ENCODE measurements at regions not wholly inside any gene's neighbourhood (a gene's known extent, or its start where the extent isn't known, plus 50 kb on each side); places are given as distances from the start of the nearest gene placed in this dataset.

- H3K79me2 ChIP-seq (replicated peaks; ENCODE audit: insufficient read depth), result no peaks in the 10 kb centered on the region
- H3F3A ChIP-seq (replicated peaks; ENCODE audit: low read depth), result no peaks in the 10 kb centered on the region
- ATAC-seq, result peak; percentile 56; the same call in 2 of the 3 replicates
- H3K4me2 ChIP-seq, result no peak overlapping the region
- H3K36me3 Mint-ChIP-seq (ENCODE audit: low read depth), result peaks cover 10% of the 10 kb centered on the region; the same call in 2 of the 3 replicates
- no peak for DNase-seq (ENCODE audit: low spot score)
- no peak for TF ChIP-seq CREB1 (CRISPR knock-in tag; IDR thresholded peaks at IDR 0.05; ENCODE audit: low read depth)
- no peak for TF ChIP-seq JUNB (IDR thresholded peaks at IDR 0.05; ENCODE audit: unreplicated experiment)
- no peak for TF ChIP-seq POLR2AphosphoS5 (IDR thresholded peaks at IDR 0.05; ENCODE audit: low read depth)
- TF ChIP-seq EZH2 (IDR thresholded peaks at IDR 0.05; ENCODE audit: low read depth, unreplicated experiment), result no peak
- no peaks in the 10 kb centered on the region for H3K9me2 ChIP-seq (ENCODE audit: insufficient read depth)
- H3K4me3 ChIP-seq, result no peak overlapping the region
- H3K36me3 ChIP-seq (ENCODE audit: insufficient read depth), result no peaks in the 10 kb centered on the region
- H3K9me3 Mint-ChIP-seq, result peaks cover 9% of the 10 kb centered on the region
- H3K4me1 ChIP-seq (ENCODE audit: insufficient read depth), result peaks cover 2% of the 10 kb centered on the region; the same call in 1 of the 2 replicates
- H3K27ac ChIP-seq (ENCODE audit: low read depth), result no peak overlapping the region
- H4K20me1 ChIP-seq (replicated peaks; ENCODE audit: insufficient read depth), result no peaks in the 10 kb centered on the region
- no peak overlapping the region for H2AFZ ChIP-seq
- H3K27me3 ChIP-seq (ENCODE audit: insufficient read depth), result no peaks in the 10 kb centered on the region
- H3K4me3 Mint-ChIP-seq, result no peak overlapping the region
- no peak overlapping the region for H3K27ac Mint-ChIP-seq
- H3K27me3 Mint-ChIP-seq (ENCODE audit: insufficient read depth, low read depth, poor library complexity), result peaks cover 12% of the 10 kb centered on the region
- H3K4me1 Mint-ChIP-seq, result peaks cover 5% of the 10 kb centered on the region; the same call in 2 of the 3 replicates
These were observed 72.0 kb upstream of the DHRSX start for GRCh38 chrX:2572740-2573139.

GRCh38 chrX:2568125-2568524 is 67.3 kb upstream of the DHRSX start:
- ATAC-seq, result no peak
- Histone ChIP-seq H3K79me2 (replicated peaks; ENCODE audit: insufficient read depth) (no peaks in the 10 kb centered on the region), H3K4me1 (ENCODE audit: insufficient read depth) (peaks cover 7% of the 10 kb centered on the region), H2AFZ (no peak overlapping the region), H3K36me3 (ENCODE audit: insufficient read depth) (no peaks in the 10 kb centered on the region), H3K4me2 (no peak overlapping the region), H3K4me3 (no peak overlapping the region), H3F3A (replicated peaks; ENCODE audit: low read depth) (no peaks in the 10 kb centered on the region), H3K27ac (ENCODE audit: low read depth) (no peak overlapping the region), H3K27me3 (ENCODE audit: insufficient read depth) (no peaks in the 10 kb centered on the region), H3K9me2 (ENCODE audit: insufficient read depth) (no peaks in the 10 kb centered on the region), H4K20me1 (replicated peaks; ENCODE audit: insufficient read depth) (no peaks in the 10 kb centered on the region)
- Mint-ChIP-seq H3K4me1 (peaks cover 2% of the 10 kb centered on the region; the same call in 1 of the 3 replicates), H3K27me3 (ENCODE audit: insufficient read depth, low read depth, poor library complexity) (peaks cover 10% of the 10 kb centered on the region), H3K36me3 (ENCODE audit: low read depth) (peaks cover 10% of the 10 kb centered on the region; the same call in 2 of the 3 replicates), H3K9me3 (peaks cover 9% of the 10 kb centered on the region), H3K27ac (no peak overlapping the region), H3K4me3 (no peak overlapping the region)
- no peak for TF ChIP-seq ZNF331 (CRISPR knock-in tag; IDR thresholded peaks at IDR 0.05; ENCODE audit: low read depth)
- TF ChIP-seq EZH2phosphoT487 (IDR thresholded peaks at IDR 0.05; ENCODE audit: unreplicated experiment), result no peak
- no peak for TF ChIP-seq POLR2AphosphoS5 (IDR thresholded peaks at IDR 0.05; ENCODE audit: low read depth)
- no peak for DNase-seq (ENCODE audit: low spot score)

- H3F3A ChIP-seq (replicated peaks; ENCODE audit: low read depth), result no peaks in the 10 kb centered on the region
- ATAC-seq, result peak; percentile 52
- TF ChIP-seq ZNF331 (CRISPR knock-in tag; IDR thresholded peaks at IDR 0.05; ENCODE audit: low read depth) (no peak), NANOG (IDR thresholded peaks at IDR 0.05; ENCODE audit: borderline replicate concordance) (no peak), JUNB (IDR thresholded peaks at IDR 0.05; ENCODE audit: unreplicated experiment) (no peak), ZNF114 (CRISPR knock-in tag; IDR thresholded peaks at IDR 0.05) (no peak), CTCF (conservative IDR thresholded peaks at IDR 0.05; ENCODE audit: low read depth in 2 of 2) (no peak), CREB1 (CRISPR knock-in tag; IDR thresholded peaks at IDR 0.05; ENCODE audit: low read depth) (no peak), POLR2AphosphoS5 (IDR thresholded peaks at IDR 0.05; ENCODE audit: low read depth) (no peak), EZH2 (IDR thresholded peaks at IDR 0.05; ENCODE audit: low read depth, unreplicated experiment) (no peak), REST (IDR thresholded peaks at IDR 0.05; ENCODE audit: unreplicated experiment) (no peak), ETS1 (IDR thresholded peaks at IDR 0.05) (no peak)
These were observed 65.3 kb upstream of the DHRSX start for GRCh38 chrX:2566055-2566454.

More at GRCh38 chrX:2566055-2566454, 65.3 kb upstream of the DHRSX start:
- H3K27ac Mint-ChIP-seq, result no peak overlapping the region
- Histone ChIP-seq H4K20me1 (replicated peaks; ENCODE audit: insufficient read depth) (no peaks in the 10 kb centered on the region), H3K4me1 (ENCODE audit: insufficient read depth) (peaks cover 7% of the 10 kb centered on the region), H3K27me3 (ENCODE audit: insufficient read depth) (no peaks in the 10 kb centered on the region), H3K4me2 (no peak overlapping the region), H2AFZ (no peak overlapping the region), H3K27ac (ENCODE audit: low read depth) (no peak overlapping the region), H3K9me2 (ENCODE audit: insufficient read depth) (no peaks in the 10 kb centered on the region), H3K4me3 (no peak overlapping the region), H3K36me3 (ENCODE audit: insufficient read depth) (no peaks in the 10 kb centered on the region), H3K79me2 (replicated peaks; ENCODE audit: insufficient read depth) (no peaks in the 10 kb centered on the region)
- H3K9me3 Mint-ChIP-seq, result peaks cover 9% of the 10 kb centered on the region
- H3K27me3 Mint-ChIP-seq (ENCODE audit: insufficient read depth, low read depth, poor library complexity), result peaks cover 2% of the 10 kb centered on the region
- DNase-seq (ENCODE audit: low spot score), result no peak
- no peaks in the 10 kb centered on the region; the same call in 2 of the 3 replicates for H3K4me1 Mint-ChIP-seq
- no peak overlapping the region for H3K4me3 Mint-ChIP-seq
- H3K36me3 Mint-ChIP-seq (ENCODE audit: low read depth), result peaks cover 10% of the 10 kb centered on the region; the same call in 2 of the 3 replicates
